ENCODE measurements at regions not wholly inside any gene's neighbourhood (a gene's known extent, or its start where the extent isn't known, plus 50 kb on each side); places are given as distances from the start of the nearest gene placed in this dataset.

GRCh38 chr6:94680669-94681212 is 896.6 kb upstream of the MANEA start:
- intact Hi-C loops (cut with micrococcal nuclease): no loop called here
- Mint-ChIP-seq H3K27me3 (ENCODE audit: low read depth) (no peaks in the 10 kb centered on the region), H3K4me1 (ENCODE audit: low read depth) (no peaks in the 10 kb centered on the region), H3K9me3 (peaks cover 2% of the 10 kb centered on the region), H3K4me3 (no peak overlapping the region), H3K36me3 (ENCODE audit: low read depth) (no peaks in the 10 kb centered on the region), H3K27ac (no peak overlapping the region)
- CTCF ChIA-PET: interaction anchor here (0.6 to 1.1 kb wide), 2 partner anchors 9 kb away, joined by 3 read pairs; no protein-coding TSS in a partner anchor
- no peak for DNase-seq

GRCh38 chr6:94673251-94673650 is 904.1 kb upstream of the MANEA start:
- intact Hi-C loops (cut with micrococcal nuclease): no loop called here
- Mint-ChIP-seq H3K9me3 (peaks cover 28% of the 10 kb centered on the region), H3K27ac (no peak overlapping the region)

GRCh38 chr6:94670017-94670416 is 907.3 kb upstream of the MANEA start:
- H3K27me3 Mint-ChIP-seq (ENCODE audit: low read depth): no peaks in the 10 kb centered on the region
- H3K4me3 Mint-ChIP-seq: no peak overlapping the region
- peaks cover 20% of the 10 kb centered on the region for H3K9me3 Mint-ChIP-seq
- DNase-seq: no peak
- intact Hi-C loops (cut with micrococcal nuclease): no loop called here
- H3K4me1 Mint-ChIP-seq (ENCODE audit: low read depth): no peaks in the 10 kb centered on the region
- H3K27ac Mint-ChIP-seq: no peak overlapping the region
- H3K36me3 Mint-ChIP-seq (ENCODE audit: low read depth): no peaks in the 10 kb centered on the region
- CTCF ChIA-PET: no interaction called here

More at GRCh38 chr6:94673251-94673650, 904.1 kb upstream of the MANEA start:
- Mint-ChIP-seq H3K4me3 (no peak overlapping the region), H3K36me3 (ENCODE audit: low read depth) (no peaks in the 10 kb centered on the region), H3K4me1 (ENCODE audit: low read depth) (no peaks in the 10 kb centered on the region), H3K27me3 (ENCODE audit: low read depth) (no peaks in the 10 kb centered on the region)
- CTCF ChIA-PET: no interaction called here
- no peak for DNase-seq

DNA sequence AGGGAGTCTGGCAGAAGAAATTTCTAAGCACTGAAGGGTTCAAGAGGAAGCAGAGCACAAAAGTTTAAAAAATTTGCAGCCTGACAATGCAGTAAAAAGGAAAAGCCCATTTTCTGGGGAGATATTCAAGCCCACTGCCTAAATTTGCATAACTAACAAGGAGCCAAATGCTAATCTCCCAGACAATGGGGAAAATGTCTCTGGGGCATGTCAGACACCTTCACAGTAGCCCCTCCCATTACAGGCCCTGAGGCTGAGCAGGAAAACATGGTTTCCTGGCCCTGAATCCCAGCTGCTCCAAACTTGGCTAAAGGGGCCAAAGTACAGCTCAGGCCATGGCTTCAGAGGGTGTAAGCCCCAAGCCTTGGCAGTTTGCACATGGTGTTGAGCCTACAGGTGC is 908.5 kb upstream of the MANEA start:
- Mint-ChIP-seq H3K27ac (no peak overlapping the region), H3K36me3 (ENCODE audit: low read depth) (no peaks in the 10 kb centered on the region), H3K27me3 (ENCODE audit: low read depth) (no peaks in the 10 kb centered on the region), H3K4me3 (no peak overlapping the region), H3K4me1 (ENCODE audit: low read depth) (no peaks in the 10 kb centered on the region), H3K9me3 (peaks cover 15% of the 10 kb centered on the region)
- CTCF ChIA-PET: no interaction called here
- DNase-seq: no peak
- intact Hi-C loops (cut with micrococcal nuclease): no loop called here

GRCh38 chr6:94658929-94659328 is 918.4 kb upstream of the MANEA start:
- DNase-seq: no peak
- peaks cover 5% of the 10 kb centered on the region for H3K9me3 Mint-ChIP-seq
- H3K27me3 Mint-ChIP-seq (ENCODE audit: low read depth): no peaks in the 10 kb centered on the region
- CTCF ChIA-PET: no interaction called here
- H3K36me3 Mint-ChIP-seq (ENCODE audit: low read depth): no peaks in the 10 kb centered on the region
- intact Hi-C loops (cut with micrococcal nuclease): no loop called here
- H3K27ac Mint-ChIP-seq: no peak overlapping the region
- no peaks in the 10 kb centered on the region for H3K4me1 Mint-ChIP-seq (ENCODE audit: low read depth)
- H3K4me3 Mint-ChIP-seq: no peak overlapping the region

GRCh38 chr6:94651239-94651638 is 926.1 kb upstream of the MANEA start:
- Mint-ChIP-seq H3K4me1 (ENCODE audit: low read depth) (no peaks in the 10 kb centered on the region), H3K27me3 (ENCODE audit: low read depth) (no peaks in the 10 kb centered on the region), H3K27ac (no peak overlapping the region), H3K36me3 (ENCODE audit: low read depth) (no peaks in the 10 kb centered on the region), H3K9me3 (no peaks in the 10 kb centered on the region), H3K4me3 (no peak overlapping the region)
- no peak for DNase-seq
- CTCF ChIA-PET: interaction anchor here (0.5 kb wide), 1 partner anchor 1292 kb away, joined by 3 read pairs; no protein-coding TSS in a partner anchor
- intact Hi-C loops (cut with micrococcal nuclease): no loop called here

DNA sequence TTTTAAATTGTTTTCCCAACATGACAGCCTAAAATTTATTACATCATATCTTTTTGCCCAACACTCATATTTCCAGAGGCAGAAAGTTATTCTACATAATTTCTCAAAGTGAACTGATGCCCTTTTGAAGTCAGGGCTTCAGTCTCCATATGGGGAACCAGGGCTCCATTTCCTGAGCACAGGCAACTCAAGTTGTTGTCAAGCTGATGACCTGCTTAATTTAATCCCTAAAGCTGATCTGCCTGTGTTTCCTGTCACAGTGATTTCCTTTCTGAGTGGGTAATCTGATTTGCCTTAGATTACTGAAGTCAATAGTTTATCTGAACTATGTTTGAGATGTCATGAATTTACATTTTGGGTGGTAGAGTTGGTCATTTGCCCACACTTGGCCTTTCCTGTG is 932.1 kb upstream of the MANEA start:
- H3K9me3 Mint-ChIP-seq: peaks cover 4% of the 10 kb centered on the region
- CTCF ChIA-PET: no interaction called here
- no peaks in the 10 kb centered on the region for H3K4me1 Mint-ChIP-seq (ENCODE audit: low read depth)
- DNase-seq: no peak
- H3K36me3 Mint-ChIP-seq (ENCODE audit: low read depth): no peaks in the 10 kb centered on the region
- H3K4me3 Mint-ChIP-seq: no peak overlapping the region
- H3K27me3 Mint-ChIP-seq (ENCODE audit: low read depth): no peaks in the 10 kb centered on the region
- intact Hi-C loops (cut with micrococcal nuclease): no loop called here
- H3K27ac Mint-ChIP-seq: no peak overlapping the region

DNA sequence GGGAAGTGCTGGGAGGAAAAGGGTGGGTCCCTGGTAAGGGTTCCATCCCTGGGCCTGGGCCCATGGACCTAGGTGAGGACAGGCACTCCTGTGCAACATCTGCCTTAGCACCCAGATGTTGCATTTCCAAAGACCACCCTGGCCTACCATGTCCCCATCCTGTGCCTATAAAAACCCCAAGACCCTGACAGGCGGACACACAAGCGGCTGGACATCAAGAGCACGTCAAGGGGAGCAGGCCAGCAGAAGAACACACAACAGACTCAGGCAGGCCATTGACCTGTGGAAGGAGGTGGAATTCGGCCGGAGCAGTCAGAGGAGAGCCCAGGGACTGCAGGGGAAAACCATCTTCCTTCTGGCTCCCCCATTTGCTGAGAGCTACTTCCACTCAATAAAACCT is 937.8 kb upstream of the MANEA start:
- Mint-ChIP-seq H3K4me3 (no peak overlapping the region), H3K27ac (no peak overlapping the region), H3K27me3 (ENCODE audit: low read depth) (no peaks in the 10 kb centered on the region), H3K9me3 (peaks cover 4% of the 10 kb centered on the region), H3K36me3 (ENCODE audit: low read depth) (no peaks in the 10 kb centered on the region), H3K4me1 (ENCODE audit: low read depth) (no peaks in the 10 kb centered on the region)
- intact Hi-C loops (cut with micrococcal nuclease): no loop called here
- CTCF ChIA-PET: interaction anchor here (0.6 kb wide), 1 partner anchor 360 kb away, joined by 3 read pairs; no protein-coding TSS in a partner anchor
- no peak for DNase-seq

DNA sequence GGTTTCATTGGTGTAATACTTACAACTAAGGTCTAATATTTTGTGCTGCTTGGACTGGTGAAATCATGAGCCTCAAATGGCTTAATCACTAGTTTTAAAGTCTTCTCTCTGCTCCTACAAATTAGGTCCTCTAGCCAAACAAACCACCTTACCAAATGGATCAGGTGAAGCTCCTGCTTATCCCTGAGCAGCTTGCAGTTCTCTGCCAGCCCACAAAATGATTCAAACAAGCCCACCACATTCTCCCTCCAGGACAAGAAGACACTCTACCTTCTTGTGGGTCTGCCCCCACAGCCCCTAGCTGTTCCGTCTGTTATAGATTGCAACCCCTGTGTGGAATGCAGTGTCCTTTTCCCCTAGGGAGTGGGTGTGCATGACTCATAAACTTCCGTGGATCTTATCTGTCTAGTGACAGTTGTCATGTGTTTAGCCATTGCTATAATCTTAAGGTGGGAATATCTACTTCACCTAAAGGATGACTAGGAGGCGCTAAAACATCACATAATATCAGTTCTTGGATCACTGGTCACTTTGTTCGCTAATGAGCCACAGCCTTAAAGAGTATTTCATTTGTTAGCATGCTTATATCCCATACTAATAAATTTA is 940.5 kb upstream of the MANEA start:
- H3K4me3 Mint-ChIP-seq: no peak overlapping the region
- no peaks in the 10 kb centered on the region for H3K4me1 Mint-ChIP-seq (ENCODE audit: low read depth)
- CTCF ChIA-PET: no interaction called here
- DNase-seq: no peak
- H3K36me3 Mint-ChIP-seq (ENCODE audit: low read depth): no peaks in the 10 kb centered on the region
- no peak overlapping the region for H3K27ac Mint-ChIP-seq
- no peaks in the 10 kb centered on the region for H3K27me3 Mint-ChIP-seq (ENCODE audit: low read depth)
- peaks cover 3% of the 10 kb centered on the region for H3K9me3 Mint-ChIP-seq
- intact Hi-C loops (cut with micrococcal nuclease): no loop called here

- H3K27me3 Mint-ChIP-seq (ENCODE audit: low read depth): no peaks in the 10 kb centered on the region
- H3K27ac Mint-ChIP-seq: no peak overlapping the region
- CTCF ChIA-PET: no interaction called here
- H3K4me1 Mint-ChIP-seq (ENCODE audit: low read depth): no peaks in the 10 kb centered on the region
- no peaks in the 10 kb centered on the region for H3K36me3 Mint-ChIP-seq (ENCODE audit: low read depth)
- no peak for DNase-seq
- intact Hi-C loops (cut with micrococcal nuclease): no loop called here
- peaks cover 2% of the 10 kb centered on the region for H3K9me3 Mint-ChIP-seq
- no peak overlapping the region for H3K4me3 Mint-ChIP-seq
These were observed 953.7 kb upstream of the MANEA start for GRCh38 chr6:94623586-94623985.

- intact Hi-C loops (cut with micrococcal nuclease): no loop called here
- no peaks in the 10 kb centered on the region for H3K36me3 Mint-ChIP-seq (ENCODE audit: low read depth)
- no peak overlapping the region for H3K27ac Mint-ChIP-seq
- CTCF ChIA-PET: no interaction called here
- H3K27me3 Mint-ChIP-seq (ENCODE audit: low read depth): no peaks in the 10 kb centered on the region
- DNase-seq: no peak
- H3K4me1 Mint-ChIP-seq (ENCODE audit: low read depth): no peaks in the 10 kb centered on the region
- peaks cover 2% of the 10 kb centered on the region for H3K9me3 Mint-ChIP-seq
- no peak overlapping the region for H3K4me3 Mint-ChIP-seq
These were observed 954.6 kb upstream of the MANEA start for GRCh38 chr6:94622783-94623182.

GRCh38 chr6:94600636-94601035 is 976.7 kb upstream of the MANEA start:
- Mint-ChIP-seq H3K27ac (no peak overlapping the region), H3K4me1 (ENCODE audit: low read depth) (no peaks in the 10 kb centered on the region), H3K9me3 (peaks cover 5% of the 10 kb centered on the region), H3K27me3 (ENCODE audit: low read depth) (no peaks in the 10 kb centered on the region), H3K36me3 (ENCODE audit: low read depth) (no peaks in the 10 kb centered on the region), H3K4me3 (no peak overlapping the region)
- intact Hi-C loops (cut with micrococcal nuclease): no loop called here
- no peak for DNase-seq
- CTCF ChIA-PET: no interaction called here

DNA sequence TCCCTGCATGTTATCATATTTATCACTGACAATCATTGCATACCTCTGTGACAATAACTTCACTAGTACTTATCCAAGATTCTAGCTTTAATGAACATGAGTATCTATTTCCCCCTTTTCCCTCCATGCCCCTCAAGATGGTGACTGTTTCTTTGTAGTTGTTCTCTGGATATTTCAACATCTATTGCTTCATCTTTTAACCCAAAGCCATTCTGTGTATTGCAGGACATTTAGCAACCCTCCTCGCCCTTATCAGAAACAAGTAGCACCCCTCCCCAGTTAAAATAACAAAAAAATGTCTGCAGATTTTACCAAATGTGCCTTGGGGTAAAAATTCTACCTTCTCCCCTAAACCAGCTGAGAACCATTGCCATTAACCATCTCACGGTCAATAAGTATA is 979.8 kb upstream of the MANEA start:
- Mint-ChIP-seq H3K27ac (no peak overlapping the region), H3K4me1 (ENCODE audit: low read depth) (no peaks in the 10 kb centered on the region), H3K9me3 (no peaks in the 10 kb centered on the region), H3K27me3 (ENCODE audit: low read depth) (no peaks in the 10 kb centered on the region), H3K4me3 (no peak overlapping the region), H3K36me3 (ENCODE audit: low read depth) (no peaks in the 10 kb centered on the region)
- intact Hi-C loops (cut with micrococcal nuclease): no loop called here
- no peak for DNase-seq
- CTCF ChIA-PET: no interaction called here
